ENCODE measurements at regions not wholly inside any gene's neighbourhood (a gene's known extent, or its start where the extent isn't known, plus 50 kb on each side); places are given as distances from the start of the nearest gene placed in this dataset.
"Not testable (repeated sequence)": the region's sequence is repeated elsewhere in the genome, so short reads cannot be mapped to it uniquely, and the experiment has no call there.

GRCh38 chr20:22529150-22530019, 55.0 kb downstream of the FOXA2 start:
- DNase-seq = peak; percentile 21

DNA sequence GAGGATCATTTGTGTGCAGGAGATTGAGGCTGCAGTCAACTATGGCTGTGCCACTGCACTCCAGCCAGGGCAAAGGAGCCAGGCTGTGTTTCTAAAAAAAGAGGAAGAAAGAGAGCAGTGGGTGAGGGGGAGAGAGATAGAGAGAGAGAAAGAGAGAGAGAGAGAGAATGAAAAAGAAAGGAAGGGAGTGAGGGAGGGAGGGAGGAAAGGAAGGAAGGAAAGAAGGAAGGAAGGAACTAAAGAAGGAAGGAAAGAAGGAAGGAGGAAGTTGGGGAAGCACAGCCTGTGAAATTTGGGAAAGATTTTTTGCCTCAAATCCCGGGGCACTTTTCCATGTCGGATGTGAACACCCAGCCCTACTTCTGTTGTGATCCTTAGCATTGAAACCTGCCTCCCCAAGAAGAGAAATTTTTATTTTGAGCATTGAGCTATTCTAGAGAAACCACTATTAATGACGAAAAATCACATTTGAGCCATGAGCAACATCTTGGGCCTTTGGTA, 57.8 kb downstream of the FOXA2 start:
- no peak for DNase-seq

DNA sequence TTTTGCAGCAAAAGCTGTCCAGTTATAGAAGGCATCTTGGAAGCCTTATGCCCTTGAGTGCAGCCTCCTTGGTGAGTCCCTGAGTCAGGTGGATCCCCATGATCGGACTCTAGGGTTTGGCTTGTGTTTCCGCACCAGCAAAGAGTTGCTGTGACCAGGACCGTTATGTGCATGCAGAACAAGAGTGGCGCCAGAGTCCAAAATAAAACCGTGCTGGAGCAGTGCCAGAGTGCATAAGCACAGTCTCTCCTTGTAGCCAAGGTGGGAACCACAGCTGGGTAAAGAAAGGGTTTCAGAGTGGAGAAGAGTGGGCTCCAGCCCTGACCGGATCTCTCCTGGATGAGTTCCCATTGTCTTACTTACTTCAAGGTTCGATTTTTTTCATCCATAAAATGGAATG, 58.6 kb downstream of the FOXA2 start:
- no peak for DNase-seq

- no peak for DNase-seq
Measured at GRCh38 chr20:22525069-22525820, 59.1 kb downstream of the FOXA2 start.

DNA sequence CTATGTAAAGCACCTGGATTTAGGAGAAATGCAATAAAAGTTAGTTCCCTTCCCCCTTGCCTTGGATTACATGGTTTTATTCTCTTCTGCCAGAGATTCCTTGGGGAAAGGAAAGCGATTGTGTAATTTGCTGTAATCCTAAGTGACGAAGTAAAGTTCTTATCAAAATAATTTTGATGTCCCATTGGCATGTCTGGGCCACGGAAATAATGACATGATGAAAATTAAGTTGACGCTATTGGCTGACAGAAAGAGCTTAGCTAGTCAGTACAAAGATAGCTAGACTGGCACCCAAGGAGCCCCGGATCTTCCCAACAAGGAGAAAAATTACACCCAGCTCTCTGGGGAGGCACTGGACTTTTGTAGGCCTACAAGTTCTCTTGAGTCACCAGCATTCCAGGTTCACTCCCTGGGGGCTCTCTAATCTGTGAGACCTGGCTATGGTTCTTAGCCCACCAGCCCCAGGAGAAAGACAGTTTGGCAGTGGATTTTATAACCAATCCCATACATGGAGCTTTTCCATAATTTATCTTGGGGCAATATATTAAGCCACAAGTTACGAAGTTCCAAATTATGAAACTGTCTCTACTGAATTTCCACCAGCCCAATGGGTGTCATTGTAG, 59.9 kb downstream of the FOXA2 start:
- DNase-seq = no peak

- no peak for DNase-seq
Measured at GRCh38 chr20:22523499-22524392, 60.6 kb downstream of the FOXA2 start.

- no peak for DNase-seq
Measured at GRCh38 chr20:22523128-22523498, 61.3 kb downstream of the FOXA2 start.

DNA sequence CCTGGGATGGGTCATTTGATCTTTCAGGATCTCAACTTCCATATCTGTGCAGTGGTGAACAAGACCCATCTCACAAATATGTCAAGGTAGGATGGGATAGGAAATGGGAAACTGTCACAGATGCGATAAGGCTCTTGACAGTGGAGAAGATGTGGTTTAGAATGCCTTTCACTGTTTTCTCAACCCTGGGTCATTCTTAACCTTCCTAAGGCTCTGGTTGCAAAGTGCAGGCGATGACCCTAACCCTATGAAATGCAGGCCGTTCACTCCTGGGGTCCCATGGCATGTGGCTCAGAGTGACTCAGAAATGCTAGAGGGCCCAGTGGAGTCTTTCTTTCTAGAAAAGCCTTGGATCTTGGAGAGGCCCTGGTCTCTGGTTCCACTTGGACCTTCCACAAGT, 61.7 kb downstream of the FOXA2 start:
- no peak for DNase-seq

GRCh38 chr20:22521940-22522339, 62.4 kb downstream of the FOXA2 start:
- DNase-seq = not testable (repeated sequence)

DNA sequence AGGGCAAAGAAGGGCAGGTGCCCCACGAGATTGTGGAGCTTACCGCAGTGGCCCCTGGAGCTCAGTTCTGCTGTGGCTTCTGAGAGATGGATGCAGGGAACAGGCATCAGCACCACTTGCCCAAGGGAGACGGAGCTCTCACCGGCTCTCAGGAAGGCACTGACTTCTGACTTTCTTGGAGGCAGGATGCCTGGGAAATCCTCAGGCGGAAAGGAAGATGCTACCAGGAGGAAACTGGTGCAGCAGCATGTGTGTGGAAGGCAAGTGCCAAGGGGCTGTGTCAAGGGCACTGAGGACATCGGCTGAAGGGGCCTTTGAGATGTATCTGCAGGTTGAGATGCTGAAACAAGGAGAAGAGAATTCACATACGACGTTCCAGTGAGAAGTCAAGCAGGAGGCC, 64.0 kb downstream of the FOXA2 start:
- no peak for DNase-seq

- DNase-seq = no peak
Measured at GRCh38 chr20:22515264-22515663, 69.1 kb downstream of the FOXA2 start.

- DNase-seq = no peak
Measured at GRCh38 chr20:22513574-22513973, 70.8 kb downstream of the FOXA2 start.

GRCh38 chr20:22512911-22513489, 71.4 kb downstream of the FOXA2 start:
- no peak for DNase-seq

DNA sequence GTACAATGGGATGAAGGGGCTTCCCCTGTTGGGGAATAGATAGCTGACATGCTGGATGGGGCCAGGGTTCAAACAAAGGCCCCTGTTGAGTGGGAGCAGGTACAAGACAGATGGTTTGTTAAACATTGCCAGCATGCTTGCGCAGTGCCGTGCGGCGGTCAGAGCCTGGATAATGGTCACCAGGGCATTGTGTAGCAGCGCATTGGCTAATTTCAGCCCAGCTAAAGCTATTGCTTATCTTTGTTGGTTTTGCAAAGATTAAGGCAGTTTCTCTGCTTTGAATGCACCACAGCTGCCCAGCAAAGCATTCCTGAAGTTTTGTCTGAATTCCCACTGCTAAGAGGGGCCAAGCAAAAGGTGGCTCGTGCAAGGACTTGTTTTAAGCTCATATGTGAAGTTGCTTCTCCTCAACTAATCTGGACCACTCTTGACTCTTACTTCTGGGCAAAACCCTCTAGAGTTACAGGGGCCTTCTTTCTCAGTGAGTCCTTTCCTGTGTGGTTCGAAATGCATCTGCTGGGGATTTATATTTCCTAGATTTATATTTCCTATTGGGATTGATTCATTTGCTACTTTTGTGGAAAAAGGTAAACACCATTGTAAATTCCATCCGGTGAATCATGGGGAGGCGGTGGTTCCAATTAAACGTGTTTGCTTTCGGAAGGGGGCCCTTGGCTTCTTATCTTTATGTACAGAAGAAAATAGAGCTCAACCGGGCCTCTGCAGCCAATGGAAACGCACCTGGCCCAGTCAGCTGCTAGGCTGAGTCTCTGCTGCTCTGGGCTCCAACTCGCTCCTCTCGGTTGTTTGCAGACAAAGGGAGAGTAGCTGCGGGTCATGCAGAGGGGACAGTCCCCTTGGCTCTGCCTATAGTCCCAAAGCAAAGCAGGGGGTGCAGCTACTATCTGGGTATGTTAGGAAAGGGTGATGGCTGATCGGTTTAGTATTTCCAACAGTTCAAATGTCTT, 72.1 kb downstream of the FOXA2 start:
- peak; percentile 88 for DNase-seq

GRCh38 chr20:22509843-22510147, 74.6 kb downstream of the FOXA2 start:
- DNase-seq = no peak

- peak; percentile 82 for DNase-seq
Measured at GRCh38 chr20:22509090-22509842, 75.1 kb downstream of the FOXA2 start.

- no peak for DNase-seq
Measured at GRCh38 chr20:22508426-22508825, 75.9 kb downstream of the FOXA2 start.

DNA sequence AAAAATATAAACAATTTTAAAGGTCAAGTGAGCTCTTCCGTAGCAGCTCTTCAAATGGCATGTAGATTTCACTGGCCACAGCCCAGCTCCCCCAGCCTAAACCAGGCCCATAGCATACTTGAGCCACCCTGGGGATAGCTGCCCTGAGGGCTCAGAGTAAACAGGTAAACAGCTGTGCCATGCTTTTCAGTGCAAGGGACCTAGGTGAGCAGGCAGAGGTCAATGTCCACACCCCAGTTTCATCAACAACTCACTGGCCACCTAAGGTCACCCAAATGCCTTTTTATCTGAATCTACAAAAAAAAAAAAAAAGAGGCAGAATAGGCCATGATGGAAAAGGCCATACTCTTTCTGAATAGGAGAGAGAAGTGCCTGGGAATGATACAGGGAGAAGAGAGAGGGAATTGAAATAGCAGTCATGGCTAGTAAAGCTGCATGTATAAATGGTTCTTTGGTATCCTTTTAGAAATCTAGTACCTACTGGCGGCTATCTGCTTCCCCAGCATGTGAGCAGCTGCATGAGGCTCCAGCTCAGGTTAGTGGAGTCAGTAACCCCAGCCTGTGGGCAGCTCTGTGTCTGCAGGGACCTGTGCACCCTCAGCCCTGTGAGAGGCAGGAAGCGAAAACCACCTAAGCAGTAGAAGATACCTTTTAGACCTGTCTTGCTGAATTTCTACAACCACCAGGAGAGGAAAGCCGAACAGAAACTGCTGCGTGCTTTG, 77.0 kb downstream of the FOXA2 start:
- DNase-seq = peak; percentile 65

DNA sequence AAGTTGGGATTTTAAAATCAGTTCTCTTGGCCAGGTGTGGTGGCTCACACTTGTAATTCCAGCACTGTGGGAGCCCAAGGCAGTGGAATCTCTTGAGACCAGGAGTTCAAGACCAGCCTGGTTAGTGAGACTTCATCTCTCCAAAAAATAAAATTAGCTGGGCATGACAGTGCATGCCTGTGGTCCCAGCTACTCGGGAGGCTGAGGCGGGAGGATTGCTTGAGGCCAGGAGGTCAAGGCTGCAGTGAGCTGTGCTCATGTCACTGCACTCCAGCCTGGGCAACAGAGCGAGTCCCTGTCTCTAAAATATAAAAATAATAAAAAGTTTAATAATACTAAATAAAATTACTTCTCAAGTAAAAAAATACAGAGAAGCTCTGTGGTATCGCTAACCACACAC, 77.5 kb downstream of the FOXA2 start:
- no peak for DNase-seq
